ENCODE measurements at regions not wholly inside any gene's neighbourhood (a gene's known extent, or its start where the extent isn't known, plus 50 kb on each side); places are given as distances from the start of the nearest gene placed in this dataset.

GRCh38 chr9:134214386-134214765, 50.0 kb upstream of the RNU6ATAC start:
- DNase-seq (ENCODE audit: low read depth in 2 of 2), result no peak

GRCh38 chr9:134214766-134215419, 50.5 kb upstream of the RNU6ATAC start:
- DNase-seq (ENCODE audit: low read depth in 2 of 2), result no peak

GRCh38 chr9:134215420-134215698, 51.0 kb upstream of the RNU6ATAC start:
- DNase-seq (ENCODE audit: low read depth in 2 of 2), result no peak

GRCh38 chr9:134215699-134216448, 51.5 kb upstream of the RNU6ATAC start:
- no peak for DNase-seq (ENCODE audit: low read depth in 2 of 2)

- DNase-seq (ENCODE audit: low read depth in 2 of 2), result no peak
These were observed 52.1 kb upstream of the RNU6ATAC start for GRCh38 chr9:134216449-134216951.

GRCh38 chr9:134216961-134217360, 52.6 kb upstream of the RNU6ATAC start:
- DNase-seq (ENCODE audit: low read depth in 2 of 2), result no peak

DNA sequence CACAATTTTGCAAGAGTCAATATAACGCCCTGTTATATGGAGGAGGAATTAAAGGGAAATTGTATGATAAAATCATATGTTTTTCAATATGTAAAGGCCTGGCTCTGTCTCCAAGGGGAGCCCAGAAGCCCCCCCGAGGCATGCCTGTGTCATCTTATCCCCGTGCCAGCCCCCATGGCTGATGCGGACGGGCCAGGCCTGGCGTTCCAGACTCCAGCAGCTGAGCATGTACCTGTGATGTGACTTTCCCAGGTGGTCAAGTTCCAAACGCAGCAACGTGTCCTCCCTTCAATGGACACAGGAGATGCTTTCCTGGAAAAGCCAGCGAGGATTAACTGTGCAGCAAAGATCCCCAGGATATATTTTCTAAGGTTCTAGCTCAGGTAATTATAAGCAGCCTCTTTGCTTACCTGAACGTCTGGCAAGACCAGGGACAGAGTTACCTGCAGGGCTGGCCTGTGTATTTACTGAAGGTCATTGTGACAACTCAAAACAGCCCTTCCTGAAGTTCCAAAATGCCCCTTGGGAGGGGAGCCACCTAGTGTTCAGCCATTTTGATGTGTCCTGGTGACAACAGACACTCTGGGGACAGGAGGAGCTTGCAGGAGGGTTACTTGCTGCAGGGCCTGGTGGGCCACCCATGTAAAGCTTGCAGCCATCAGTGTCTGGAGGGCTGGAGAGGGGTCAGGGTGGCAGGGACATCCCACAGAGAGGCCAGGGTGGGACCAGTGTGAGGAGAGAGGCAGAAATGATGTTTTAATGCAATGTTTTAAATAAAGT, 53.3 kb upstream of the RNU6ATAC start:
- DNase-seq (ENCODE audit: low read depth in 2 of 2), result no peak

DNA sequence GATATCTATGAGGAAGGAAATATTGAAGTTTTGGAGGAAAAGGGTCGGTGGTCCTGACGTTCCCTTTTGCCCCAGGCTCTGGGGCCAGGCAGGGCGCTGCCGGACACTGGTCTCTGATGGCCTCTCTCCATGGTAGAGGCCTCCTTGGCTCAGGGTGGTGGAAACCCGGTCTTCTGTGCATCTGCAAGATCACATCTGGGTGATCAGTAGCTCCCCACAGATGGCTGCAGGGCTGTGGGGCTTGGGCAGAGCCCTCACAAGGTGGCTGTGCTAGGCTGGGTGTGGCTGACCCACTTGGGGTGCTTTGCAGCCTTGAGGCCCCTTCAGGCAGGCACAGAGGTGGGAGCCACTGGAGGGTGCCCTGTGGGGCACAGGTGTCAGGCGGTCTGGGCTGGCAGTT, 53.9 kb upstream of the RNU6ATAC start:
- no peak for DNase-seq (ENCODE audit: low read depth in 2 of 2)

- no peak for DNase-seq (ENCODE audit: low read depth in 2 of 2)
These were observed 55.3 kb upstream of the RNU6ATAC start for GRCh38 chr9:134219646-134220060.

- DNase-seq (ENCODE audit: low read depth in 2 of 2), result no peak
These were observed 55.9 kb upstream of the RNU6ATAC start for GRCh38 chr9:134220311-134220710.

DNA sequence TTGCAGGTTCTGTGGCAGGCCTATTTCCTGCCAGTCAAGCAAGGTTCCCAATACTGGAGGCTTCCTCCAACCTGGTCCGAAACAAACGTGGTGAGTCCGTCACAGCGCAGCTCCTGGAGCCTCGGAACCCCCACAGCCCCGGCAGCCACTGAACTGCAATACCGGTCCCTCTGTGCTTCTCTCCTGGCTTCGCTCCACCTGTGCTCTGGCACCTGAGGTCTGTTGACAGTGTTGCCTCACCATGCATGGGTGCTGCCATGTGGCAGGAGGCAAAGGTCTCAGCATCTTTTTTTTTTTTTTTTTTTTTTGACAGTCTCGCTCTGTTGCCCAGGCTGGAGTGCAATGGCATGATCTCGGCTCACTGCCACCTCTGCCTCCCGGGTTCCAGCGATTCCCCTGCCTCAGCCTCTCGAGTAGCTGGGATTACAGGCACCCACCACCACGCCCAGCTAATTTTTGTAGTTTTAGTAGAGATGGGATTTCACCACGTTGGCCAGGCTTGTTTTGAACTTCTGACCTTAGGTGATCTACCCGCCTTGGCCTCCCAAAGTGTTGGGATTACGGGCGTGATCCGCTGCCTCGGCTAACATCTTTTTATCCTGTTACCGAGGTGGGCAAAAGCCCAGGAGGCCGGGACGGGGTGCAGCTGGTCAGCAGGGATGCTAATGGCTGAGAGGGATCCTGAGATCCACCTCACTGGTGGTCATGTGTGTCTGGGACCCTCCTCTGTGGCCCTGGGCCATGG, 57.1 kb upstream of the RNU6ATAC start:
- DNase-seq (ENCODE audit: low read depth in 2 of 2), result no peak

GRCh38 chr9:134222018-134222573, 57.7 kb upstream of the RNU6ATAC start:
- no peak for DNase-seq (ENCODE audit: low read depth in 2 of 2)

DNA sequence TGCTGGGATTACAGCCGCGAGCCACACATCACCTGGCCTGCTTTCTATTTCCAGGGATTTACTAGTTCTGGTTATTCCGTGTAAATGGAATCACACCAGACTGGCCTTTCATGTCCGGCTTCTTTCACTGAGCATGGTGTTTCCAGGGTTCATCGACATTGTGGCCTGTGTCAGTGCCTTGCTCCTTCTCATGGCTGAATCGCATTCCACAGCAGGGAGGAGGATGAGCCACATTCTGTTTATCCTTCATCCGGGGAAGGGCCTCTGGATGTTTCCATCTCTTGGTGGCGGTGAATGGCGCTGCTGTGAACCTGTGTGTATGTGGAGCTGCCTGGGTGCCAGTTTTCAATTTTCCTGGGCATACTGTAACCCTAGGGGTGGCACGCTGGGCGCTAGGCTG, 58.7 kb upstream of the RNU6ATAC start:
- DNase-seq (ENCODE audit: low read depth in 2 of 2), result no peak

- DNase-seq (ENCODE audit: low read depth in 2 of 2), result no peak
These were observed 59.3 kb upstream of the RNU6ATAC start for GRCh38 chr9:134223591-134224122.

- DNase-seq (ENCODE audit: low read depth in 2 of 2), result no peak
These were observed 59.8 kb upstream of the RNU6ATAC start for GRCh38 chr9:134224127-134224526.

GRCh38 chr9:134224567-134225093, 60.3 kb upstream of the RNU6ATAC start:
- no peak for DNase-seq (ENCODE audit: low read depth in 2 of 2)

DNA sequence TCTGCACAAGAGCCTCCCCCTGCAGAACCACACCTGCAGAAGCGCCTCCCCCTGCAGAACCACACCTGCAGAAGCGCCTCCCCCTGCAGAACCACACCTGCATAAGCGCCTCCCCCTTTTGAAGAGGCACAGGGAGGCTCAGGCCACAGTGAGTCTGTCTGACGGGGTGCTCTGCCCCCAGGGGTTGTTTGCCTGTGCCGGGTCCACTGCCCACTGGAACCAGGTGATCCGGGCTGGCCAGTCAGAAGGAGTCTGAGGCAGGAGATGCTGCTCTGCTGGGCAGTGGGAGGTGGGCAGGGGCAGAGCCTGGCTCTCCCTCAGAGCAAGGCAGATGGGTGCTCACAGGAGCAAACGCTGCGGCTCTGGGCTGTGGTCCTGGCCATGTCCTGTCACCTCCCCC, 60.8 kb upstream of the RNU6ATAC start:
- no peak for DNase-seq (ENCODE audit: low read depth in 2 of 2)

GRCh38 chr9:134225816-134226215, 61.5 kb upstream of the RNU6ATAC start:
- no peak for DNase-seq (ENCODE audit: low read depth in 2 of 2)

- DNase-seq (ENCODE audit: low read depth in 2 of 2), result no peak
These were observed 62.0 kb upstream of the RNU6ATAC start for GRCh38 chr9:134226221-134226930.
